UCSD-AML1 (cell line): ENCODE measurements at regions not wholly inside any gene's neighbourhood (a gene's known extent, or its start where the extent isn't known, plus 50 kb on each side); places are given as distances from the start of the nearest gene placed in this dataset.

Source experiments
- DNase-seq: peaks from one replicate; lab custom pipeline; 2025; ENCODE audit not compliant: unreplicated experiment; lab: John Stamatoyannopoulos, UW

DNA sequence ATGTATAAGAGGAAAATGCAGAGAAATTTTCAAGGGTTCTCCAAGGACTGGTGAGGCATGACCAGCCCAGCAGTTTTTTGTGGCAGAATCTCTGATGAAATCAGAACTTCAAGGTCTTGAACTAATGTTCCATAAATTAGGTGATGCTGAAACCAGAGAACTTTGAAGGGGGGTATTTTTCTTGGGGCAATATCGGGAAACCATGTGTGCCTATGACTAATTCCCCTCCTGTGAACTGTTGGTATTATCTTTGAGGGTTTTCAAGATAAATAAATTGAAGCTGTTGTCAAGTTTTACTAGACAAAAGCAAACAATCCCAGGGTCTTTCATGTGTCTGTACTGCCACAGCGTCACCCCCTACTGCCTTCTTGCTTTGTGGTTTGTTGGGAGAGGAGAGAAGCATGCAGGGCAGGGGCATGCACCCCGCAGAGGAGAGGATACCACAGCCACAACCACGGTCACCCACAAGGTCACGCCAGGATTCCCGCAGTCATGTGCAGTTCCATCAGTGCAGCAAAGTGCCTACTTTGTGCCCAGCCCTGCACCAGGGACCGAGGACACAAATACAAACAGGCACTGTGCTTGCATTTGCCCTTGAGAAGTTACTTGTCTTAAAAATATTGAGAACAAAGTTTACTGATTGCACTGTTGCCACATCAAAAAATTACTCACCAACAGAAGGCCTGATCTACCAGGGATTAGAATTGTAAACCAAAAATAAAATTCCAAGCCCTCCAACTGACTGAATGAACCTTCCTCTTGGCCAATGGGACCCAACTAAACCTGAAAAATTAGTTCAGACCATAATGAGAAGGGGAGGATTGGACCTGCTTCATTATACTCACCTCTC, 413.3 kb upstream of the TRIB2 start:
- DNase-seq, result no peak

DNA sequence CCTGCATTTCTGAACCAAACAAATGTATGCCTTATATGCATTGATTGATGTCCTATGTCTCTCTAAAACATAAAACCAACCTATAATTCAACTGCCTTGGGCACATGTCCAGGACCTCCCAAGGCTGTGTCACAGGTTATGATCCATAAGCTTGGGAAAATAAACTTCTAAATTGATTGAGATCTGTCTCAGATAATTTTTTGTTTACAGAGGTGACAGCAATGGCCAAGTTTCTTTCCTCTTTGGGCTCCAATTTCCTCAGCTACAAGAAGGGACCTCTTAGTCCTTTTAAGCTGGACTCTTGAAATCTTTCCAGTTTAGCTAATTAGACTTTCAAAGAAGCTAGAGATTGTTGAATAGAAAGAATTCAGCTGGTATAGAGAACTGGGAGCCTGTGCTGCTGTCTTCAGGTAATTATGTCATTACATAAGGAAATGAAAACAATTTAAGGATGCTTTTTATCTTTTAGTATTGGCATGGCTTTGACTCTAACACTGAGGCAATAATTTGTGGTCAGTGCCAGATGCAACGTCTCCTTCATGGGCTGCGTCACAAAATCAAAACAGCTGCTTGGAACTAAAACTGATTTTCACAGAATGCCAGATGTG, 412.1 kb upstream of the TRIB2 start:
- DNase-seq, result no peak

DNA sequence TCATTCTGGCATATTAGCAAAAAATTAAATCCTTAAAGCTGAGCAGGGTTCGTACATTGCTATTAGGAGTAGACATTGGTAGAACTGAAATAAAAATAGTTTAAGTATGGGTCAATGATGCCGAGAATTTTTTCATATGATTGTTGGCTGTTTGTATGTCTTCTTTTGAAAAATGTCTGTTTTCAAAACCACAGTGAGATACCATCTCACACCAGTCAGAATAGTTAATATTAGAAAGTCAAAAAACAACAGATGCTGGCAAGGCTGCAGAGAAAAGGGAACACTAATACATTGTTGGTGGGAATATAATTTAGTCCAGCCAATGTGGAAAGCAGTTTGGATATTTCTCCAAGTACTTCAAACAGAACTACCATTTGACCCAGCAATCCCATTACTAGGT, 410.8 kb upstream of the TRIB2 start:
- DNase-seq, result no peak

DNA sequence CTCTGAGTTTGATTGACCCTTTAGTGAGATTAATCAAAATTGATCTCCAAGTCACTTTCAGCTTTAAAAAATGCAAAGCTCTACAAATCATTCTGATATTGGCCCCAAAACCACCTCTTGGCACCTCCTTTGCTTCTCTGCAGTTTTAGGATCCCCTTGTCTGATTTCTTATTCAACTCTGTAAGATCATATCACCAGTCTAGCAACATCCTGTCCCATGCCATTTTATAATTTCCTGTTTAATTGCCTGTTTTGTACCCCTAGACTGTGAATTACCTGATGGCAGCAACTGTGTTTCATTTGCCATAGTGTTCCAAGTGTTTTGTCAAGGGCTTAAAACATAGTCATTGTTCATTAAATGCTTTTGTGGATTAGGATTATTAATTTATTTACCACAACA, 406.3 kb upstream of the TRIB2 start:
- DNase-seq, result no peak

DNA sequence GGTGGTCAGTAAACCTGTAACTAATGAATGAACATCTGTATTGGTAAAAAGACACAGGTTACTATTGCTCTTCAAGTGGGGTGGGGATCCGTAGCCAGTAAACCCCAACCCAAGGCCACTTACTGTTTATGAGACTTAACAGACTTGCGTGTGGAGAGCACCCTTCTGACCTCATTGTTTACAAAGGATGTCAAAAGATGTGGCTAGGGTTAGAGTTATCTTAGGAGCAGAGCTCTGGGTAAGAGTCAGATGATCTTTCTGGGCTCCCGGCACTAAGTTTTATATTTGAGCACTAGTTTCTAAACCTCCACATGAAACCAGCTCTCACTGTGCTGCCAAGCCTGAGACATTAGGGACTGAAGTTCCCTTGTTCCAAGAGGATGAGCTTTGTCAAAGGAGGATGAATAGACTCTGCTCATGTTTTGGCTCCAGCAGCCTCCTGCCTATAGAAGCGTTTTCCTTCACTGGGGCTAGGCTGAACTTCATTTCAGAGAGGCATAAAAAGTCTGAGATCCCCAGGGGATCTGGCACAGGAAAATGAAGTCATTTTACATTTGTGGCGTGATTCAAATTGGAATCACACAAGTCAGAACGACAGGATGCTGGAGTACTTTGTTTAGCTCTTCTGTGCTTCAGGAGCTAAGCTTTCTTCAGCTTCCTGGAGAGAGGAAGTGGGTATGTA, 403.1 kb upstream of the TRIB2 start:
- no peak for DNase-seq

DNA sequence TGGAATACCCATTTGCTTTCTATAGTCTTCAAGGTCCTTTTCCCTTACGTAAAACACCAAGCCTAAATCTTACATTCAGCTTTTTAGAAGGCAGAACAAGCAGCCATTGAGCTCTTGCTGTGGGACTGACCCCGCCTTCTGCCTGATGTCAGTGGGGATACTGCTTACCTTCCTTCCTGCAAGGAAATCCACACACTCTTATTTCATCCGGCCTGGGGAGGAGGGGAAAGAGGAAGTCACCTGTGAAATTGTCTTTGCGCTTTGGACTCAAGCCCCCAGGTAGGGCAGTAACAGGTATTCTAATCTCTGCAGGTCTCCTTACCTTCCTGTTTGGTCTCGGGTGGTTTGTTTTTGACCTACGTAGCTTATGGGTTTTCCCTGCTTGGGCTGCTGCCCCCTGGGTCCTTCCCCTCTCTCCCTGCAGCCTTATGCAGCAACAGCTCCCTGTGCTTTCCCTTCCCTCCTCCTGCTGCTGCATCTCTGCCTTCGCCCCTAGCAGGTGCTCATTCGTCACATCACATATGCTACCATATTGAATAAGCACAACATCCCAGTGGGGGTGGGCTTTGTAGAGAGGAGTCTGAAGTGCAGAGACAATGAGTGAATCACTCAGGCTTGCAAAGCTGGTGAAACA, 402.5 kb upstream of the TRIB2 start:
- DNase-seq, result no peak

DNA sequence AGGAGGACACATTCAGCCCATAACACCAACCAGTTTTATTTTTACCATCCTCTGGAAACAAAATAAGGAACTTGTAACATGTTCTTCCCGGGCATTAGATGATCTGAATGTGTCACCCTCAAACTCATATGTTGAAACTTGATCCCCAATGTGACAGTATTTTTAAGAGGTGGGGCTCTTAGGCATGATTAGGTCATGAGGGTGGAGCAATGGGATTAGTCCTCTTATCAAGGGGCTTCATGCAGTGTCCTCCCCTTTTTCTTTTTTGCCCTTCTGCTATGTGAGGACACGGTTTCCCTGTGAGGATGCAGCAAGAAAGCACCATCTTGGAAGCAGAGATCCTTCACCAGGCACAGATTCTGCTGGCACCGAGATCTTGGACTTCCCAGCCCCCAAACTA, 401.5 kb upstream of the TRIB2 start:
- DNase-seq, result no peak

DNA sequence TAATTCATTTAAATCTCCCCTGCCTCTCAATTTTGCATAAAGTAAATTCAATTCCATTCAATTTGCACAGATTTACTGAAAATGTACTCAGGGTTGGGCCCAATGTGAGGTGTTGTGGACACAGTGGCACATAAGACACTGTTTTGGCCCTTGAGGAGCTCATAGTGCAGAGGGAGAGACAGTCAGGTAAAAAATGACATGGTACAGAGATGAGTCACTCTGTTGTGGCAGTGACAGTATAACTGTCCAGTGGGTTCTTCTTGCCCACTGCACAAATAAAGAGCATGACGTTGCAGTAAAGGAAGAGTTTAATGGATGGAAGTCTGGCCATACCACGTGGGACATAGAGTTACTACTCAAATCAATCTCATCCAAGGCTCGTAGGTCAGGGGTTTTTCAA, 400.3 kb upstream of the TRIB2 start:
- no peak for DNase-seq

DNA sequence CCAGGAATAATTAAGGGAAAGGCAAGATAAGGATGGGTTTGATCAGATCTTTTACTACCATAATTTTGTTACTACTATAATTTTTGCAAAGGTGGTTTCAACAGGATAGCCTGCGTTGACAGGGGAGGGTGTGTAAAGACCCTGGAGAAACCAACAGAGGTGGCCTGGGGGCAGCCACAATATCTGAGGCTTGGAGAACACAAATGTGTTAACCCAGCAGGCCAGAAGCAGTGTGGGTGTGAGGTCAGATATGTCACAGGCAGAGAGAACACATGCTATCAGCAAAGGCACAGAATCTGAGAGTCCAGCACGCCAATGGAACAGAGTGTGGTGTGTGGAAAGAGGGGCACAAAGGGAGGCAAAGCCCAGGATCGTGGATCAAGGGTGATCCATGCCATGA, 399.4 kb upstream of the TRIB2 start:
- no peak for DNase-seq

DNA sequence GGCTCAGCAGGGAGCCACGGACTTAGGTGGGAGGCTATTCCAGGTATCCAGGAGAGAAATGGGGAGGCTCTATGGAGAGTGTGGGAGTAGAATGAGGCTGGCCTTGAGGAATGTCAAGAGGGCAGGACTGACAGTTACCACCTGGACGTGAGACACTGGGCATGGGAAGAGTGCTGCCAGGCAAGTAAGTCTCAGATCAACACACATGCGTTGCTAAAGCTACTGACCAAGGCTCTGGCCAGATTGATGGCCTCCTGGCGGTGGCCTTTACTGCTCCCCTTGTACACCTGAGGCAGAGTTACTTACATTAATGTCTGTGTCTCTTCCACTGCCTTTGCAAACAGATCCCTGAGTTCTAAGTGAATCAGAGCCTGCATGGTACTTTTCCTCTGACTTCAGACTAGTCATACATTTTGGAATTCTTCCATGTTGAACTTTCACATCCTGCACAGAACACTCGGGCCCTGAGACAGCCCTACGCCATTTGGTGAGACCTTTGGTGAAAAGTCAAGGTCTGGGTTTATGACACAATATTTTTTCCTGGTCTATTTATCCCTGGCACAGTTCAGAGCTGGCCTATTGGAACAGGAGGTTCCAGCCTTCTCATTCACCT, 398.8 kb upstream of the TRIB2 start:
- no peak for DNase-seq

DNA sequence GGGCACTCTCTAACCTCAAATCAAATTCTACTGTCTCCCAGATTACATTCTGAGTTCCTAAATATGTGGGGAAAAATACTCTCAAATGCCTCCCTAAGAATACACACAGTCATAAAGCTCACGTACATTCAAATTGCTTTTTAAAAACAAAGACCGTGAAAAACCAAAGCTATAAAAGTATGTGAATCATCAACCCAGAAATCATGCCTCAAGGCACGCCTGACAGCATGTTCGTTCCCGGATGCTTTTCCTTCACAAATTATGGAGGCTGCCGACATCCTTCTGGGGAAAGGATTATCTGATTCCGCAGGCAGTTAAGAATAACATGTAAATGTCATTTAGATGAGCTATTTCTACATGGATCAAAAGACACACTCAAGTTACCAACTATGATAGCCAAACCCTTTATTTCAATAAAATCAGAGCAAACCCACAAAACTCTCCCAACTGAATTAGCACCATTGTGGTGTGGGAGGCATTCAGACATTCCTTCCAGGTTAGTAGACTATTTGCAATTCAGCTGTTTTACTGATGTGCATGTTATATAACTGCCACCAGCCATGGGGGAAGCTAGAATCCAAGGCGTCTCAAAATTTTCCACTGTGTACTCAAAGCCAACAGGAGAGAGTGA, 398.2 kb upstream of the TRIB2 start:
- DNase-seq, result no peak

DNA sequence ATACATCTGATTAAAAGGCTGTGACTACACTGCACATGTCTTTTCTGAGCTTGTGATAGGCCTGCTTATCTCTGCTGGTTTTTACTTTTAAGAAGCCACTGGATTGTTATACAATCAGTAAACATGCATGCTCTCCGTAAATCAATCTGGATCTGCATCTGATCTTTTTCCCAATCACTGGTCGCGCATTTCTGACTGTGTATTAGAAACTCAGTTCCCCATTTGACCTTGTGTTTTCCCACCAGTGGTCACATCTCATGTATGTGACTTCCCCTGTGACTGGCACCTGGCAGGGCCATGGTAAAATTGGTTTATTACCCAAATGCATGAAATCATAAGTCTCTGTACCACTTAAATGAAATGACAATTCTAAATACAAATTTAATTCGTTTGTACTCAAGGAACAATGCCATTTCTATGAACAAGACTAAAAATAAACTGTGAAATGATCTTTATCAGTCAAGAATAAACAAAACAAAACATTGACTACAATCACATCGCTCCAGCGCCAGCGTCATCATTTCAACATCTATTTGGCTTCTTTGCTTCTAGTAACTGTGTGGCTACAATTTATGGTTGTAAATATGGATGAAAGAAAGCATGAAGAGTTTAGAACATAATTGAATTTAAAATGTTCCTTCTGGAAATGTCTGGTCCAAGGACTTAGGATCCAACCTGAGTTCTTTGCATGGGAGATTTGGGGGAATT, 396.6 kb upstream of the TRIB2 start:
- no peak for DNase-seq

DNA sequence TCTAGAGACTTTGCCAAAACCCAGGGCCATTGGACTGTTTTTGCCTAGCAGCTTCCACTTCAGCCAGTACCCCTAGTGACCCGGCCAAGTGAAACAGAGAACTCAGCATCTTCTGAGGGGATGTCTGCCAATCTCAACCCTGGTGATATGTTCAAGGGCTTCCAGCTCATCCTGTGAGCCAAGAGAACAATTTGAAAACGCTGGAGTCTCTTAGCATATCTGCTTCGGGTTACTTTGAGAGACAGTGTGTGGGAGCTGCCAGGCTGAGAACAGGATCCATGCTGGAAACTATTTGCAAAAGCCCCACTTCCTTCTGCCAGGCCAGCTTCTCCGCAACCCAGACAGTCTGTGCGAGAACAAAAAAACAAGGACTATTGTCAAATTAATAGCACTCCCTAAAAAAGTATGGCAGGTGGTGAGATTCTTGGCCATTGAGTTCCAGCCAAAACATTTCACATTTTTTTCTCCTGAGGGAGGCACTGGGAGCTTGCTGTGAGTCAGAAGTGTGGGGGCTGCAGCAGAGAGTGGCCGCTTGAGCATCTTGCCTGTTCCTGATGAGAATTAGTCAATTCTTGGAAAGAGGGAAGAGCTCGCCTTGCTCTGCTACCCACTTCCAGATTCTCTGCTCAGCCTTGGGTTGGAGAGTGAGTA, 395.6 kb upstream of the TRIB2 start:
- no peak for DNase-seq

DNA sequence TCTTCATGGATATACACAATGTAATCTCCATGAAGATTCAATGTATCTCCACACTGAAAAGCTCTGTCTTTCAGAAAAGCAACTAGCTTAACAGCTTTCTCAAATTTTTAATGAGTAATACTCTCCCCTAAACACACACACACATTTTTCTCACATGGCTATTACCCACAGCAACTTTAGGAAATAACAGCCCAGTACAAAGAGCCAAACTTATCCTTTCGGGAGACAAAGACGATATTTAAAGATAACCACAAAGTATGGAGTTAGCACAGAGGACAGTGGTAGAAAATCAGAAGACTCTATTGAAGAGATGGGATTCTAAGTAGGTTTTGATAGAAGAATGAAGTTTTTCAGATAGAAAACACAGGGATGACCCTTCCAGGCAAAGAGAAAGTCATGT, 394.9 kb upstream of the TRIB2 start:
- no peak for DNase-seq

DNA sequence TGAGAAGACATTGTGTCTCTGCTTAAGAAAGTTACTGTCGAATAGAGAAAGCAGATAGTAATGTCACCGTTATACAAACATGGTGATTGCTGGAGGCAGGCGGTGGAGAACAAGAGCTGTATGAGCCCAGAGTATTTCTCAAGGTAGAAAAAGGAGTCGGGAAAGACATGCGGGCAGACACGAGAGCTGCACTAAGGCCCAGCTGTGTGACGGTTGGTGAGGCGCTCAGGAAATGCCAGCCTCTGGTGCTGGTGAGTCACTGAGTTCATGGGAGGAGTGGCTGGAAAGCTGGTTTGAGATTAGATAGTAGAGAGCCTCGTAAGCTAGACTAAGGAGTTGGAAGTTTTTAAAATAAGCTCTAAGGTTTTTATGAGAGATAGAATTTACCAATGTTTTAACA, 390.9 kb upstream of the TRIB2 start:
- DNase-seq, result peak; percentile 20

DNA sequence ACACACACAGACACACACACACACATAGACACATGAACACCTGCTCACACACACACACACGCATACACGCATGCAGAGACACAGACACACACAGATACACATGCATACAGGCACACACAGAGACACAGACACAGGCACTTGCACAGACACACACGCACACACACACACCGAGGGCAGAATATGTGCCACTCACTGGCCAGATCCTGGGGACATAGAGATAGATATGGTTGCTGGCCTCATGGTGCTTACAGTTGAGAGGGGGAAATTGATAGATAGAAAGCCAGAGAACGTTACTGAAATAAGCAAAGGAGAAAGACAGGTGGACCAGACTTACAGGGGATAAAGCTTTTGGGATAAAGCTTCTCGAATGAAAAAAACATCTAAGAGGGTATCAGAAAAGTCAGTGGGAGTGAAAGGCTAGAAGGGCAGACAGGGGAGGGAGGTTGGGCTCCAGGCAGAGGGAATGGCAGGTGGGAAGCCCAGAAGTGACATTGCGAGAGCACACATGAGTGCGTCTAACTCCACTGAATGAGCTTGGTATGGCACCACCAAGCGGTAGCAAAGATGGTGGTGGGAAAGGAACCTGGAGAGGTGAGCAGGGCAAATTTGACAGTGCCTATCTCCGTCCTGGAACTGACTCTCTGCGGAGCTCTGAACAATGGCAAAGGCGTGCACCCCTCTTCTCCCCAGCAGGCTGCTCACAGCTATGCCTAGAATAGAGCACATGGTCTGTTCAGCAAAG, 390.1 kb upstream of the TRIB2 start:
- no peak for DNase-seq

DNA sequence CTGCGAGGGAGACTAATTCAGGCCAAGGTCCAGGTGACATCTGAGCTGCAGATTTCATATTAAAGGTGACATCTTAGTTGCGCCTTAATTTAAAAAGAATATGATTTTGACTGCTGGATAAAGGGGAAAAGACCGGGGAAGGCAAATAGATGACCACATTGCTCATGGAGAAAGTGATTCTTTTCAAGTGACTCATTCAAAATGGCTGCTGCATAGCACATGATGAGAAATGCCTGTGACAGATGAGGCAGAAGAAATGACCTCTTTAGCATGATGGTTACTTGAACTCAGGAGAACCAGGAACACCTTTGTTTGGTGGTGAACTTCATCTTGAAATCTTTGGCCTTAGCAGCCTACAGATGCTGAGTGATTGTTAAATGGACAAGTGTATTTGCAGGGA, 385.8 kb upstream of the TRIB2 start:
- DNase-seq, result no peak

DNA sequence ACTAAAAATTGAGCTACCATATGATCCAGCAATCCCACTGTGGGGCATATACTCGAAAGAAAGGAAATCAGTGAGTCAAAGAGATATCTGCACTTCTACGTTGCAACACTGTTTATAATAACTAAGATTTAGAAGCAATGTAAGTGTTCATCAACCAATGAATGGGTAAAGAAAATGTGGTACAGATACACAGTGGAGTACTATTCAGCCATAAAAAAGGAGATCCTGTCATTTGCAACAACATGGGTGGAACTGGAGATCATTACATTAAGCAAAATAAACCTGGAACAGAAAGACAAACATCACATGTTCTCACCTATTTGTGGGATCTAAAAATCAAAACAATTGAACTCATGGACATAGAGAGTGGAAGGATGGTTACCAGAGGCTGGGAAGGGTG, 385.0 kb upstream of the TRIB2 start:
- DNase-seq, result no peak

DNA sequence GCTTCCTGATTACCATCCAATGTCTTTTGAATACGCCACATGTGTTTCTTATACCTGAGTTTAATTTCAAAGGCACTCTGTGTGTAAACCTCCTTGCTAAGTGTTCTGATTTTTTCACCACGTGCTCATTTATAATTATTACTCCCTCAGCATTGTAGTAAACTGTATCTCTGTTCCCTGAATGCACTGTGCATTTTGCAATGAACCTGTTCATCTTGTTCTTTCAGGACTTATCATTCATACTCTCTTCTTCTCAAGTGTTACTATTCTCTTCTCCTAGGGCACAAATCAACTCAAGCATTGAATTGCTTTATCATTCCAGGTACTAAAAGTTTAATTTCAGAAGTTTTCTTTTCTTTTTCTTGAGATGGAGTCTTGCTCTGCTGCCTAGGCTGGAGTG, 383.4 kb upstream of the TRIB2 start:
- DNase-seq, result no peak
